DOHH2 (cell line): ENCODE measurements at regions not wholly inside any gene's neighbourhood (a gene's known extent, or its start where the extent isn't known, plus 50 kb on each side); places are given as distances from the start of the nearest gene placed in this dataset.

ENCODE experiments used
- CTCF ChIP-seq: fragments of 200-600 bp; sonication (generic); IDR thresholded peaks from one replicate; pipeline ENCODE4 v1.5.1; 2014; ENCODE audit warnings: antibody characterized with exemption, mild to moderate bottlenecking, low read depth, low read length; ENCODE audit not compliant: poor library complexity, severe bottlenecking
- EZH2phosphoT487 ChIP-seq: fragments of 200-600 bp; sonication (generic); IDR thresholded peaks from 2 replicates; pipeline ENCODE4 v1.6.1; 2017; ENCODE audit warnings: borderline replicate concordance, mild to moderate bottlenecking, antibody characterized with exemption, low read length, moderate library complexity, mixed read lengths

GRCh38 chr14:83994020-83994419 is 1535.9 kb upstream of the FLRT2 start:
- TF ChIP-seq CTCF = no peak
- TF ChIP-seq EZH2phosphoT487 = no peak
